22Rv1 (cell line): ENCODE measurements at regions not wholly inside any gene's neighbourhood (a gene's known extent, or its start where the extent isn't known, plus 50 kb on each side); places are given as distances from the start of the nearest gene placed in this dataset.

Experiments
- ZFX ChIP-seq: fragments of 450-650 bp; IDR thresholded peaks from 2 replicates; pipeline ENCODE4 v1.6.1; 2017; ENCODE audit warnings: antibody characterized with exemption, borderline replicate concordance
- TF ChIP-seq, protein P1 (sequence below): fragments of 450-650 bp; IDR thresholded peaks from 2 replicates; pipeline ENCODE4 v1.5.1; 2017; ENCODE audit warnings: mild to moderate bottlenecking

- TF ChIP-seq, protein P1, sequence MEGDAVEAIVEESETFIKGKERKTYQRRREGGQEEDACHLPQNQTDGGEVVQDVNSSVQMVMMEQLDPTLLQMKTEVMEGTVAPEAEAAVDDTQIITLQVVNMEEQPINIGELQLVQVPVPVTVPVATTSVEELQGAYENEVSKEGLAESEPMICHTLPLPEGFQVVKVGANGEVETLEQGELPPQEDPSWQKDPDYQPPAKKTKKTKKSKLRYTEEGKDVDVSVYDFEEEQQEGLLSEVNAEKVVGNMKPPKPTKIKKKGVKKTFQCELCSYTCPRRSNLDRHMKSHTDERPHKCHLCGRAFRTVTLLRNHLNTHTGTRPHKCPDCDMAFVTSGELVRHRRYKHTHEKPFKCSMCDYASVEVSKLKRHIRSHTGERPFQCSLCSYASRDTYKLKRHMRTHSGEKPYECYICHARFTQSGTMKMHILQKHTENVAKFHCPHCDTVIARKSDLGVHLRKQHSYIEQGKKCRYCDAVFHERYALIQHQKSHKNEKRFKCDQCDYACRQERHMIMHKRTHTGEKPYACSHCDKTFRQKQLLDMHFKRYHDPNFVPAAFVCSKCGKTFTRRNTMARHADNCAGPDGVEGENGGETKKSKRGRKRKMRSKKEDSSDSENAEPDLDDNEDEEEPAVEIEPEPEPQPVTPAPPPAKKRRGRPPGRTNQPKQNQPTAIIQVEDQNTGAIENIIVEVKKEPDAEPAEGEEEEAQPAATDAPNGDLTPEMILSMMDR: no peak
- TF ChIP-seq ZFX: no peak
These were observed 98.4 kb upstream of the TARDBP start for GRCh38 chr1:10914056-10914455.
